DMS114 treated with DMSO at 0.1 percent for 48 hours (cell line): ENCODE measurements at regions not wholly inside any gene's neighbourhood (a gene's known extent, or its start where the extent isn't known, plus 50 kb on each side); places are given as distances from the start of the nearest gene placed in this dataset.

Experiments used
- DNase-seq: peaks from one replicate; lab custom pipeline; 2025; ENCODE audit not compliant: unreplicated experiment; lab: John Stamatoyannopoulos, UW

- no peak for DNase-seq
Observed at GRCh38 chr4:126553248-126553647, 1079.5 kb upstream of the INTU start.

- DNase-seq: no peak
Observed at GRCh38 chr4:126558596-126558995, 1074.2 kb upstream of the INTU start.

GRCh38 chr4:126559961-126560360, 1072.8 kb upstream of the INTU start:
- no peak for DNase-seq

- DNase-seq: no peak
Observed at GRCh38 chr4:126560794-126561193, 1072.0 kb upstream of the INTU start.

GRCh38 chr4:126563389-126563788, 1069.4 kb upstream of the INTU start:
- no peak for DNase-seq

DNA sequence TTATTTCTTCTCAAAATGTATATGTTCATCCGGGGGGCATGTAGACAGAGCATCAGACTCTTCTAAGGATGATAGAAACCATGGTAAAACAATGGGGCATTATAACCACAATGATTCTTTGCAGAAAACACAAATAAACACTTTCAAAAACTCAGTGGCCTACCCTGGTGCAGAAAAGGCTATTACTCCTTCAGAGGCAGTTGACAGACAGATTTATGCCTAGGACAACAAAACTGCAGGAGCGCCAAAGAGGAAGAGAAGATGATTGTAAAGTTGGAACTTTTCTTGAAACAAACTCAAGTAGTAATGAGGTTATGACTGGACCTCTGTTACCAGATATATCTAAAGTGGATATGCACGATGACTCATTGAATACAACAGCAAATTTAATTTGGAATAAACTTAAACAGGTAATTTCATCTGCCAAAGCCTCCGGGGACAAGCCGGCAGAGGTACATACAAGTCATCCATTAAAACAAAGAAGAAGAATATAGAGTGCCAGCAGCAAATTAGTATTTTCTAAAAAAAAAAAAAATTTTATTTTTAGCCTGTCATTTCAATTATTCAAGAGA, 1068.4 kb upstream of the INTU start:
- no peak for DNase-seq

- DNase-seq: no peak
Observed at GRCh38 chr4:126568652-126569570, 1063.8 kb upstream of the INTU start.

- no peak for DNase-seq
Observed at GRCh38 chr4:126572264-126572663, 1060.5 kb upstream of the INTU start.

DNA sequence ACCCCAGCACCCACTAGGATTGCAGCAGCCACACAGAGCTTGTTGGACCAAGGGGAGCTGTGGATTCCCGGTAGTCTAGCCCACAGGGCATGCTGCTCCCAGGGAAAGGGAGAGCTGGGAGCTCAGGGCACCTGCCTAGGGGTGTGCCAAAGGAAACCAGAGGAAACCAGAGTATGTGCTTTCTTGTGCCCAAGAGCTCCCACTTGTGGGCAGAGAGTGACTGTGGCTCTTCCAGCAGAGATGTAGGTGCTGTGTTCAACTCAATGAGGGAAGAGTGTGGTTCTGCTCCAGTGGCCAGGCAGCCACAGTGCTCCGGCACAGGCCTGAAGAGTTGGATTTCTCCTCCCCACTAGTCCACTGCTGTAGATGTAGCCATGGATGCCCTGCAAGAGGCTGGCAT, 1050.0 kb upstream of the INTU start:
- no peak for DNase-seq

DNA sequence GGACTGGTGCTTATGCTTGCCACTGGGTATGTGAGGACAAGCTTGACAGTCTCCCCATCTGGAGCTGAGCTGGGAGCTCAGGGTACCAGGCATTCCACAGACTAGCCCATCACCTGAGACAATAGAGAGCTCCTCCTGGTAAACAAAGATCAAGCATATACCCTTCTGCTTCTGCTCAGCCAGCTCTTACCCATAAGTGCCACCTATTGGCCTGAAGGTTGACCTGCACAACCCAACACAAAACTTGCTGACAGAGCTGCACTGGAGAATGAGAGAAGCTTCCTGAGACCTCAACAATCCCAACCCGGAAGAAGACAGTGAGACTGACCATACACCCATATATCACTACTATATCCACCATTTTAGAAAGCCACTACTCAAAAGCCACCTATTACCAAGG, 1049.2 kb upstream of the INTU start:
- DNase-seq: no peak

GRCh38 chr4:126591583-126591982, 1041.2 kb upstream of the INTU start:
- no peak for DNase-seq

DNA sequence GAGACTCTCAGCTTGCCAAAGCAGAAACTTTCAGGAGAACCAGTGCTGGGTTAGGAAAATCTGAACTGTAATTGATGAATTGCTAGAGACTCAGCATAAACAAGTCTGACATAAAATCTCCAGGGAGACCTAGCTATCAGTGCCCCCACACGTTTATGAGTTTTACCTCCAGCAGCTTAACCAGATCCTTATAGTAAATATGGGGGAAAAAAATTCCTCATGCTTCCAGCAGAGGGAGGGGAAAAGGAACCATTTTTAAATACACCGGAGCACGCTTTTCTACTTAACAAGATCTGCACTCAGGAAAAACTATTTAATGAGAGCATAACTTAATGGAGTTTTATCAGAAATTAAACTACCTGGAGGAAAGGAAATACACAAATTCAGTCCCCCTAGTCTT, 1040.7 kb upstream of the INTU start:
- DNase-seq: peak; percentile 6

DNA sequence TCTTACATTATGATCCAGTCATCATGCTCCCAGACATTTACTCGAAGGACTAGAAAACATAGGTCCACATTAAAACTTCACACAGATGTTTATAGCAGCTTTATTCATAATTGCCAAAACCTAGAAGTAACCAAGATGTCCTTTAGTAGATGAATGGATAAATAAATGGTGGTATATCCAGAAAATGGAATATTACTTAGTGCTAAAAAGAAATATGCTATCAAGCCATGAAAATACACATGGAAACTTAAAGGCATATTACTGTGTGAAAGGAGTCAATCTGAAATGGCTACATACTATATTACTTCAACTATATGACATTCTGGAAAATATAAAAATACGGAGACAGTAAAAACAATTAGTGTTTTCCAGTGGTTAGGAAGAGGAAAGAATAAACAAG, 1039.1 kb upstream of the INTU start:
- no peak for DNase-seq

DNA sequence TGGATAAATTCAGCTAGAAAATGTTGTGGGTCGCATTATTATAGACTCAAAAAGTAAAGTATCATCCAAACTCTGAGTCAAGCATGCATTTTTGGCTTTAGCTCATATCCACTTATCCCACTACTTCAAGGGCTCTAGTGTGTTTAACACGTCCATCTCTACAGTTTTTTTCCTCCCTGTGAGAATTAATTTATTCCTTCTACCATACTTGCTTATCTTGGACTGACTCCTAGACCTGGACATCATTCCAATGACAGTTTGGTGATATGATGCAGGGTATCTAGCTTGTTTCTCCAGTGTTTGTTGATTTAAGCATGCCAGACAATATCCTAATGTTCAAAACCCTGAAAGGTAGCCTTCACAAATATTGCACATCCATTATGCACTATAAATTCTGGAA, 1037.1 kb upstream of the INTU start:
- DNase-seq: no peak

- no peak for DNase-seq
Observed at GRCh38 chr4:126599746-126600145, 1033.0 kb upstream of the INTU start.

DNA sequence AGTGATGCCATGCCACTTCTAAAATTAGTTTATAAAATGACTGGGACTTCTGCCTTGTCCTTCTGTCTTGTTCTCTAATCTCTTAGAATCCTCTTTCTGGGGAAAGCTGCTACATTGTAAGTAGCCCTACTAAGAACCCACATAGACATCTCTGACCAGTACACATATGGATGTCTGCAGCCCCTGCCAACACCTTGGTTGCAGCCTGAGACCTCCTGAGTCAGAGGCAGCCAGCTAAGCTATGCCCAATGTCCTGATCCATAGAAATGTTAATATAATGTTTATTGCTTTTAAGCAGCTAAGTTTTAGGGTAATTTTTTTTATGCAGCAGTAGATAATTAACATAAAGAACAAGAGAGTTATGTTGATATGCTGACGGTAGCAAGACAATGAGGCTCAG, 1029.5 kb upstream of the INTU start:
- DNase-seq: no peak

GRCh38 chr4:126603825-126604224, 1028.9 kb upstream of the INTU start:
- DNase-seq: no peak

DNA sequence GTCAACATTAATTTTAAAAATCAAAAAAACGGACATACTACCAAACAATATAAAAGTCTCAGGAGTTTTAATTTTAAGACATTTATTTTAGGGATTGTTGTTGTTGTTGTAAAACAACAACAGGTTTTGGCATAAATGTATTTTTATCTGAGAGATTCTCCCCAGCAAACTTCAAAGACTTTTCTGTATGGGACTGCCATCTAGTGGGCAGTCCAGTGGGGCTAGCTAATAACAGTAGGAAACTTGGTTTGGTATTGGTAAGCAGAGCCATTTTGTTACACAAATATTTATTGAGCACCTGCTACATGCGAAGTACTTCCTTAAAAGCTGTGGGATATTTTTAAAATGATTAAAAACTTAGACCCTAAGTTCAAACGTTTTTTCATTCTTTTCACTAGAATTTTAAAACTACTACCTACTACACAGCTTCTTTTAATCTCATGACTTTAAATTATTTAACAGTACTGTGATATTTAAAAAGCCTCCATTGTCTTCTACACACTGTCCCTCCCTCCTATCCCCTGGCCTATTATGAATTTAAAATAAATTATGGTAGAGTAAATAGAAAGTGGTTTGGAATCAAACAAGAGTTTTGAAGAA, 1028.4 kb upstream of the INTU start:
- DNase-seq: peak; percentile 6

GRCh38 chr4:126610933-126611332, 1021.8 kb upstream of the INTU start:
- no peak for DNase-seq

GRCh38 chr4:126611900-126612299, 1020.9 kb upstream of the INTU start:
- no peak for DNase-seq

DNA sequence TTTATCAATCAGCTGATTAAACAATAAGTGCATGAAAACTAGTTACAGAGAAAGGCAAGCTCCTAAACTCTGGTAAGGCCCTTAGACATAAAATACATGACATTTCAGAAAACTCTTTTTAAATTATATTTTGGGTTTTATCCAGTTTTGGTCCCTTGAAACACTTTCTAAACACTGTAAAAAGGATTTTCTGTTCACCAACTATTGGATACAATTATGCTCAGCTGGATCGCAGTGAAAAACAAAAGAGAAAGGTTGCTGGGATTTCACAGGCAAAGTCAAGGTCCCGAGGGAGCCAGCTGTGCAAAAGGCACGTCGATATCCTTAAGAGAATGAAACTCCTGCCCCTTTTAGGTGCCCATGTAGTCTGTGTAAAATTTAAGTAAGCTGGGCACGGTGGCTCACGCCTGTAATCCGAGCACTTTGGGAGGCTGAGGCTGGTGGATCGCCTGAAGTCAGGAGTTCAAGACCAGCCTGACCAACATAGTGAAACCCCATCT, 1018.4 kb upstream of the INTU start:
- DNase-seq: no peak

DNA sequence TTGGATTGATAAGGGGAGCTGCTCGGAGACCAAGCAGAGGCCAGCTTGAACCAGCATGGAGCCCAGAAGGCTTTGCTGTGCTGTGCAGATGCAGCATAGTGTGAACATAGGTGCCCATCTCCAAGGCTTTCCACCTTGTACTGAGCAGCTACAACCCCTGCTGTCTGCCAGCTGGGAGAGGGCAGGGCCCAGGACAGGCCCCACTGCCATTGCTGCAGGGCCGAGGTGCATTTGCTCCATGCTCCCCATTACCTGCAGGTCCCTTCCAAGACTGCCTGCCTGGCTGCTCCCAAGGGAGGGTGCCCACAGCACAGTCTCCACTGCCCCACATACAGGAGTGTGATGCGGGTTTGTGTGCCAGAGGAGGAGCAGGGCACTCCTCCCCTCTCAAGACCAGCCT, 1016.0 kb upstream of the INTU start:
- no peak for DNase-seq
